ENCODE measurements at regions not wholly inside any gene's neighbourhood (a gene's known extent, or its start where the extent isn't known, plus 50 kb on each side); places are given as distances from the start of the nearest gene placed in this dataset.
A peak's percentile ranks its signal among the peaks of the same experiment; 100 is the strongest.
"Not testable (repeated sequence)": the region's sequence is repeated elsewhere in the genome, so short reads cannot be mapped to it uniquely, and the experiment has no call there.

DNA sequence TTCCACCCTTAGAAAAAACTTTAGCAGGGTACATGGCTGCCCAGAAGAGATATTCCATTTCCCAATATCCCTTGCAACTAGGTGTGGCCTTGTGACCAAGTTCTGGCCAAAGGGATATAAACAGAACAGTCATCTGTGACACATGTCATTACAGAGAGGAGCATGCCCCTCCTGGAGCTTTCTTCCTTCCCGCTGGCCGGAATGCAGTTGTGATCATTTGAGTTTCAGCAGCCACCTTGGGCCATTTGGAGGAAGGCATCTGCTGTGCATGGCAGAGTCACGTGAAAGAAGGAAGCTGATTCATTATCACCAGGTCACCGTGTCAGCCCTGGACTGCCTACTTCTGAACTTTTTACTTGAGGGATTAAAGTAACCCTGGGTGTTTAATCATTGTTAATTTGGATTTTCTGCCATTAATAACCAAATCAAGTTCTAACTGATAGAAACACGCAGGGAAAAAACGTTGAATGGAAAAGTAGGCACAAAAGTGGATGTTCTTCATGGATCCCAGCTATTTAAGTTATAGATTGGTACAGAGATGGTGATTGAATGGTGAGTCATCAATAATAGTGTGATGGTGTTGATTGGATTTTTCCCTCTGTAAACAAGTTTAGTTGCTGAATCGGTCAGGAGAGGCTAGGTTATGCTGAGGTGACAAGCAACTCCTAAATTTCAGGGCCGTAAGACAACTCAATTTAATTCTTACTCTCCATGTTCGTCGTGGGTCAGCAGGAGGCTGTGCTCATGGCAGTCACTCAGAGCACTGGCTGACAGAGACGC, 80.7 kb upstream of the CCDC167 start:
- intact Hi-C loops (cut with DNase I, micrococcal nuclease) = no loop called here

DNA sequence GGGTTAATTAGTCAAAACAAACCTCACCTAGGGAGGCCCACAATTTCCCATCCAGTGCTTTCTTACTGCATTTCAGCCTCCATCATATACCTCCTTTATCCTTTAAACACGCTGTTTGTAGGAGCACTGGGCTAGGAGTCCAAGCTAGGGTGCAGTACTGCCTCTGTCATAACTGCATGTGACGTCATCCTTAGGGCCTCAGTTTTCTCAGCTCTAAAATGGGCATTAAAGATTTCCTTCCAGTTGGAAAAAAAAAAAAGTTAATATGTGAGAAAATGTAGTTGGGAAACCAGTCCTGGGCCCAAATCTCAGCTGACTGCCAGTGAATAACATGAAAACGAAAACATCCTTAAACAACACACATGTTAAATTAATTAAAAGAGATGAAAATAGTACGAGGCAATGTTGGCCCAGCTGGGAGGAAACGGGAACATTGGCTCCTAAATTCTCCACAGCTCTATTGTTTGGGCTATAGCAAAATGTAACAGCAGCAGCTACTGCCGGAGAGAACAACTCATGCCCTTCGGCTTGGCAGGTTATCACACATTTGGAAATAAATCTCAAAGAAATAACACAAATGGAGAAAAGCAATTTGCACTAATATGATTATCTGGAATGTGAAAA, 79.9 kb upstream of the CCDC167 start:
- intact Hi-C loops (cut with DNase I, micrococcal nuclease) = no loop called here
- no peak for ATAC-seq

More for the DNA sequence above, 80.7 kb upstream of the CCDC167 start:
- ATAC-seq (no peak), DNase-seq (no peak)

DNA sequence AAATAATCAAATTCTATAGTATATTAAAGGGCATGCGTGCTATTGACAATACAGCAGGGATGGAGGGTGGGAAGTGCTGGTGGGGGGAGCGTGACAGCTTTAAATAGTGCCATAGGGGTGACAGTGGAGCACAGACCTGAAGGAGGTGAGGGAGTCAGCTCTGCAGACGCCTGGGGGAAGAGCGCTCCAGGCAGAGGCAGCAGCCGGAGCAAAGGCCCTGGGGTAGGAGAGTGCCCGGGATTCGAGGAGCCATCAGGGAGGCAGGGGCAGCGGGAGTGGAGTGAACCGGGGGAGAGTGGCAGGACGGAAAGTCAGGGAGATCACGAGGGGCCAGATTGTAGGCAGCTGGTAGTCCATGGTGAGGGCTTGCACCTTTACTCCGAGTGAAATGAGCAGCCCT, 78.4 kb upstream of the CCDC167 start:
- ATAC-seq = no peak
- intact Hi-C loops (cut with DNase I, micrococcal nuclease) = no loop called here
- no peak for DNase-seq

More for the DNA sequence above, 79.9 kb upstream of the CCDC167 start:
- no peak for DNase-seq

DNA sequence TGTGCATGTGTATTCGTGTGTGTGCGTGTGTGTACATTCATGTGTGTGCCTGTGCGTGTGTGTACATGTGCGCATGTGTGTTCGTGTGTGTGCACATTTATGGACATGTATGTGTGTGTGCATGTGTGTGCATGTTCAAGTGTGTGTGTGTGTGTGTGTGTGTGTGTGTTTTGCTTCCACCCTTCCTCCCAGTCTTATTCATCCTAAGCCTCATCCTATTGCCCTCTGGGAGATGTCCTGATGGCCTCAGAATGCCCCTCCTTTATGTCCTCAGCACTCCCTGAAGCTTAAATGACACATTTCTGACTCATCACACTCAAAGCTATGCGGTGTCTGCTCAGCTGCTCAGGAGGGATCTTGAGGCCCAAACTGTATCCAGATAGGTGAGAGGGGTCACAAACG, 76.6 kb upstream of the CCDC167 start:
- ATAC-seq (no peak), DNase-seq (no peak)
- intact Hi-C loops (cut with DNase I, micrococcal nuclease) = no loop called here

DNA sequence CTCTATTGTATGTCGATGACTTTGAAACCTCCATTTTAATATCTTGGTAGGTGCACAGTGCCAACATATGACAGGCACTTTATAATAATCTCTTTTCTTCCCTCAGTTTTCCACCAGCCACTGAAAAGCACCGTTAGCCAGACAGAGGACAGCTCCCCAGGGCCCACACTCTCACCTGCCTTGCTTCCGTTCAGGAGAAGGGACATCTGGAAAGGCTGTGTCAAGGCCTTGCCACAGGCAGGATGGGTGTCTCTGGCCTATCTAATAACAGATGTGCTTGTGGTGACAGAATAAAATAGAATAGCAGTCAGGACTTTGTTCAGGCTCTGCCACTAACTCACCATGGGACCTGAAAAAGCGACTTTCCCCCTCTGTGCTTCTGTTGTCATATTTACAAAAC, 75.5 kb upstream of the CCDC167 start:
- ATAC-seq (no peak), DNase-seq (no peak)
- intact Hi-C loops (cut with DNase I, micrococcal nuclease) = no loop called here

DNA sequence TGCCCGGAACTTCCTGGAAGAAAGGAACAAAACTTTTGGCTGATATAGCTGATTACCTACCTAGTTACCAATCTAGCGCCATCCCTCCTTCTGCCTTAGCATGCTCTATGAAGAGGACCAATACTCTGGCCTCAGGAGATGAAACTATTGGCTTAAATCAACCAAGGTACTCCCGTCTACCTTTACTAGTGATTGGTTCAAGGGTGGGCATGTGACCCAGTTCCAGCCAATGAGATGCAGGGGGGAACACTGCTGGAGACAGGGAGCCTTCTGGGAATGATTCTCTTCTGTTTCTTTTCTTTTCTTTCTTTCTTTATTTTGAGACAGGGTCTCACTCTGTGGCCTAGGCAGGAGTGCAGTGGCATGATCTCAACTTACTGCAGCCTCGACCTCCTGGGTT, 72.6 kb upstream of the CCDC167 start:
- intact Hi-C loops (cut with DNase I, micrococcal nuclease) = no loop called here
- ATAC-seq = no peak
- DNase-seq = no peak

DNA sequence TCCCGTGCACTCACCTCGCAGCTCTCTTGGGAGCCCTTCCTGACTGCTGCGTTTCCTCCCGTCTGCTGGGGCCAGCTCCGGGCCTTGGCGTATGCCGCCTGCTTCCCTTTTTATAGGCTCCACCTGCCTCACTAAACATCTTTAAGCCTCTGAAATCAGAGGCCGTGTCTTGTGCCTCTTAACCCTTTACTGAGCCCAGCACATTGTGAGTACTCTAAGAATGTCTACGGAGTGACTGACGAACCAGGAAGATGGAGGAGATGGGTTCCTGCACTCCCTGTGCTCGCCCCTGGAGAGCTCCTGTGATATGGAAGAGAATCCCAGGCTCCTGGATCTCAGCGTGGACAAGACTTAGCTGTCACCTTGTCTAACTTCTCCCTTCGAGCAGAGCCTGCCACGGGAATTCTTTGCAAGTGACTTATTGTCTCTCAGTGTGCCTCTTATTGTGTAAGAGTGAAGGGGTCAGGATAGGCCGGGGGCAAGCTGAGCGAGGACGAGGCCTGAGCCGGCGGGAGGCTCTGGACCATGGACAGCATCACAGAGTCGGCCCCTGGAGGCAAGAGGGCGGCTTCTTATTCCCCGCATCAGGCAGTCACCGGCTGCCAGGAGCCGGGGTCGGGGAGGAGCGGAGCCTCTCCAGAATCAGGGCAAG, 70.9 kb upstream of the CCDC167 start:
- ATAC-seq = no peak
- intact Hi-C loops (cut with DNase I, micrococcal nuclease) = no loop called here

DNA sequence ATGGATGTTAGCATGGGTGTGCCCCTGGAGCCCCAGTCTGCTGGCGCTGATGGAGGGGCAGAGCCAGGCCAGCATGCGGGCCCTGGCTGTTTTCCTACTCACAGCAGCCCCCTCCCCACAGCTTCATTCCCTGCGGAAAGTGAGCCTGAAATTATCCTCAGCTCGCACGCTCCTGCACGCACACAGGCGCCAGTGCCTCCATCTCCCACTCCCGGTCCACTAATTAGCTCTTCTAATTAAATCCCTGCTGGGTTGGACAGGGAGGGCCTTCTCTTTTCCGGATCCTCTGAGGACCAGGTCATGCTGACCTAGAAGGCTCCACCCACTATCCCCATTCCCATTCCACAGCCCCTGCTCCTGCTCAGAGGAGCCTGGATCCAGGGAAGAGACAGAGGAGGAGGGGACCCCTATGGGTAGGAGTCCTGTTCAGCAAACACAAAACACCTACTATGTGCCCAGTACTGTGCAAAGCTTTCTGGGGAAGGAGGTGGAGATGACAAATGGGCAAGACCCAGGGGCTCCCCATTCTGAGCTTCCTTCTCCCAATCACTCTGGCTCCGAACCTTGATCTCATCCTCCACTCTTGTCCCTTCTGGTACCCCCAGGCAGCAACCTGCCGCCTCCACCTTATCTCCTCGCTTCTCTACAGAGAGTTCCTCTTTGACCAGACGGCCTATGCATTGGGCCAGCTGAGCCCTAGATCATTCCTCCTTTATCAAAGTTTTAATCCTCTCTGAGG, 70.2 kb upstream of the CCDC167 start:
- intact Hi-C loops (cut with DNase I, micrococcal nuclease) = loop anchor here in 1 of 2 donors (10.0 kb wide), 1 partner anchor 115 kb away; no protein-coding TSS in a partner anchor
- no peak for ATAC-seq
- no peak for DNase-seq

More for the DNA sequence above, 70.9 kb upstream of the CCDC167 start:
- no peak for DNase-seq

DNA sequence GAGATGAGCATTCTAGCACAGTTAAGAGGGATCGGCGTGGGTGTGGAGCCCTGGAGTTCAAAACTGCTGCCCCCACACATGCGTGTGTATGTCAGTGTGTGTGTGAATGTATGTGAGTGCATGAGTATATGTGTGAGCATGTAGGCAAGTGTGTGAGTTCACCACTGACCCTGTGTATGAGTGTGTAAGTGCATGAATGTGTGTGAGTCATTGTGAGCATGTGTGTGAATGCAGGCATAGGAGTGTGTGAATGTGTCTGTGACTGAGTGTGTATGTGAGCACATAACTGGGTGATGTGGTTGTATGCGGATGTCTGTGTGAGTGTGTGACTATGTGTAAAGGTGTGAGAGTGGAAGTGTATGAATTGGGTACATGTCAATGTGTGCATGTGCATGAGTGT, 69.6 kb upstream of the CCDC167 start:
- ATAC-seq = no peak
- DNase-seq = no peak
- intact Hi-C loops (cut with DNase I, micrococcal nuclease) = loop anchor here in 1 of 2 donors (10.0 kb wide), 1 partner anchor 115 kb away; no protein-coding TSS in a partner anchor

DNA sequence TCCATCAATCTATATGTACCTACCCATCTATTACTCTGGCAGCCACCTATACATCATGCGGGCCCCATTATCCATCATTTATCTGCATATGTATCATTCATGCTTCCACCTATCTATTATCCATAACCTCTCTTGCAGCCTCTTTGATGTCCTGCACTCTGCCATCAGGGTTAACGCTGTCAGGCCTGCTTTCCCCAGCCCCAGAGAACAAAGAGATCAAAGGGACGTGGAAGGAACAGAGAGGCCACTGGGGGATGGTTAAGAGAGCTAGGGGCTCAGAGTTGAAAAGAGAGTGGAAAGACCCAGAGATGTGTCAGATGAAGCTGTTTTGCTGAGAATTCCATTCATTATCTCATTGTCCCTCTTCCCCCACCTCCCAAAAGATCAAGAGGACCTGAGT, 67.3 kb upstream of the CCDC167 start:
- no peak for ATAC-seq
- intact Hi-C loops (cut with DNase I, micrococcal nuclease) = loop anchor here in 1 of 2 donors (10.0 kb wide), 1 partner anchor 118 kb away; no protein-coding TSS in a partner anchor
- no peak for DNase-seq

DNA sequence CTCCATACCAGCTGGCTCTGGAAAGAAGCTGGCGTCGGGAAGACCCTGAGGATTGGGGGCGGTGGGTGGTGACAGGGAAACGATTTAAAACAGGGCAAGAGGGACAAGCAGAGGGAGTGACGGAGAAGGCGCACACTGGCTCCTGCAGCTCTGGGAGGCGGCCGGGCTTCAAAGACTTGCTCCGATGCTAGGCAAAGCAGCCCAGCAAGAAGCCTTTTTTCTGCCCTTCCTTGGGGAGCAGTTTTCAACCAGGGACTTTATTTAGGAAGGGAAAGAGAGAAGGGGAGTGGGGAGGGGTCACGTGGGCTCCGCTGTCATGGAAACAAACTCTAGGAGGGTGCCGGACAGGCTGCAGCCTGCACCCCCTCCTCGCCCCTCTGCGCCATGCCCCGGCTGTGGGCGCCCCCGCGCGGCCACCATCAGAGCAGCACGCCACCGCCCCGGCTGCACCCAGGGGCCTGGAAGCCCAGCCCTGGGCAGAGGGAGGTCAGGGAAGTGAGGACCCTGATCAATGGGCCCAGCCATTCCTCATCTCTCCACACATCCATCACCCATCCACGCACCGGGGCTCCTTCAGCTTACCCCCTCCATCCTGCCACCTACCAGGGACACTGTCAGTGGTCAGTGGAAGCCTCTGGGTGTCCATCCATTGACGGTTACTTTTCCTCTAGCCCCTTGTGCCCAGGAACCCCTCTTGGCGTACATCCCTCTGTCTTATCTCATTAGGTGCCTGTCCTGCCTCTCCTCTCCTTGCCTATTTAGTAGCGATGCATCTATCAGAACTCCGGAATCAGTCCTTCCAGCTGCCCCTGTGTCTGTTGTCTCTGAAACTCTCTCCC, 66.6 kb upstream of the CCDC167 start:
- peak; percentile 78 for ATAC-seq
- intact Hi-C loops (cut with DNase I, micrococcal nuclease) = loop anchor here in 1 of 2 donors (10.0 kb wide), 1 partner anchor 118 kb away; no protein-coding TSS in a partner anchor
- peak in 1 of 2 donors; percentile 63 for DNase-seq

DNA sequence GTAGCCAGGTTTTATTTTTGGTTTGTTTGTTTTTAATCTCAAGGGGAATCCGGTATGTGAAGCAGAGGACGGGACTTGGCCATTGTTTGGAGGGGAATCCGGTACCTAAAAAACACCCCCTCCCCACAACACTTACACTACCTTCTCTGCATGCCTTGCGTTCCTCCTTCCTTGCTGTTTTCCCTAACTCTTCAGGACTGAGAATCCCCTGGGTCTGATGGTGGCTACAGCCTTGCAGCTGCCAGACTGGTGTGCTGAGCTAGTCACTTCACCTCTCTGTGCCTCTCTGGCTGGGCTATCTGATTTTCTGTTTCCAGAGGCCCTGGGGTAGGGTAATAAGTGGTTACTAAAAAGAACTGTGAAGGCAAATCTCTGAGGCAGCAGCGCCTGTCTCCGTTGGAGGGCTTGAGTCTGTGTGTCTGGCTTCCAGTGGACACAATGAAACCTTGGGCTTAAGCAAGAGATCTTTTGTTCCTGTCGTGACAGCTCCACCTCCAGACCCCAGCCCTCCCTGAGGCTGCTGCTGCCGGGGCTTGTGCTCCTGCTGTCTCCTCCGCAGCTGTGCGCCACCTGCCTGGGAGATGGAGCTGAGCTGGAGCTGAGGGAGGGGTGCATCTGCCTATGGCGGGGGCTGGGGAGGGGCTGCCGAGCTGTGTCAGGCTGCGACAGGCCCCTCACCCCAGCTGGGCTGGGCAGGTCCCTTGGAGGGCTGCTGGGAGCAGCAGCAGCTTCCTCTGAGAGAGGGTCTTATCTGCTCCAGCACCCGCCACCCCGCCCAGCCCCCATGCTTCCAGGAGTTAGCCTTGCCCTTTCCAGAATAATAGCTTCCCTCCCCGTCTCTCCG, 65.8 kb upstream of the CCDC167 start:
- intact Hi-C loops (cut with DNase I, micrococcal nuclease) = loop anchor here in 1 of 2 donors (10.0 kb wide), 1 partner anchor 119 kb away; no protein-coding TSS in a partner anchor
- DNase-seq (no peak), ATAC-seq (no peak)

DNA sequence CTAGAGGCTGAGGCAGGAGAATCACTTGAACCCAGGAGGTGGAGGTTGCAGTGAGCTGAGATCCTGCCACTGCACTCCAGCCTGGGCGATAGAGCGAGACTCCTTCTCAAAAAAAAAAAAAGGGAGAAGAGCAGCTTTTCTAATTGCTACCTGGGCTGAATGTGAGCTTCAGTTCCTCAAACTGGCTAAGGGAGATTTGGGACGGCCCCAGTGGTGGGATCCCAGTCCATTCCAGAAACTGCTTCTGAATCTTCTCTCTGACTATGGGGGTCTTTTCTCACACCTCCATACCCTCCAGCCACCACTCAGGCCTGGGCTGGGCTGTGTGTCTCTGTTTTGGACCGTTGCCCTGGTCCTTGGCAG, 63.2 kb upstream of the CCDC167 start:
- not testable (repeated sequence) for DNase-seq, ATAC-seq
- intact Hi-C loops (cut with DNase I, micrococcal nuclease) = loop anchor here in 1 of 2 donors (10.0 kb wide), 1 partner anchor 122 kb away; no protein-coding TSS in a partner anchor

DNA sequence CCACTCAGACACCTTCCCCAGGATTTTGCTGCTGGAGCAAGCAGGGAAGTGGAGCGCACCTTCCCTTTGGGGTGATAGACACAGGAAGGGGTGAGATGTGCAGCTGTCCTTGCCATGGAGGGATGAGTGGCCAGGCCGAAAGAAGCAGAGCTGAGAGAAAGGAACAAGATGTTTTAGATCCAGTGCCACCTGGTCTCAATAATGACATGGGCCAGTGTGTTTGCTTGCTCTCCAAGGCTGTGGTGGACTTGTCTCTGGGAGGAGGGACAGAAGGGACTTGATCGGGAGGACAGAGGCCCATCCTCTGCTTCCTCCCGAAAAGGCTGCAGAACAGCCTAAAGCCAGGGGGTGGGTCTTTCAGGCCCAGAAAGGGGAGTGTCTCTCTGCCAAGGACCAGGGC, 61.7 kb upstream of the CCDC167 start:
- intact Hi-C loops (cut with DNase I, micrococcal nuclease) = loop anchor here in 1 of 2 donors (10.0 kb wide), 1 partner anchor 123 kb away; no protein-coding TSS in a partner anchor
- no peak for DNase-seq
- ATAC-seq = no peak

DNA sequence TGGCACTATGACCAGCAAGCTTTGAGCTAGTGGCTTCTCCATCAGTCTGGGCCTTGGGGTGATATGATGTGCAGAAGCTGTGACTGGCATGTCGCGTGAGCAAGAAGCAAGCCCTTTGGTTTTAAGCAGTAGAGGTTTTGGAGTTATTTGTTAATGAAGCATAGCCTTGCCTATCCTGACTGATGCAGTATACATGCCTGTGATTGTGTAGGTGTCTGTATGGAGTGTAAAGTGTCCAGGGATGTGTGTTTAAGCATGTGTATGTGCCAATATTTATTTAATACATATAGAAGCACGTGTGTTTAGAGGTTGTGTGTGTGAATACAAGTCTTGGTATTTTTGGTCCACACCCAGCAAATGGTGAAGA, 61.0 kb upstream of the CCDC167 start:
- ATAC-seq (no peak), DNase-seq (no peak)
- intact Hi-C loops (cut with DNase I, micrococcal nuclease) = loop anchor here in 1 of 2 donors (10.0 kb wide), 1 partner anchor 124 kb away; no protein-coding TSS in a partner anchor

DNA sequence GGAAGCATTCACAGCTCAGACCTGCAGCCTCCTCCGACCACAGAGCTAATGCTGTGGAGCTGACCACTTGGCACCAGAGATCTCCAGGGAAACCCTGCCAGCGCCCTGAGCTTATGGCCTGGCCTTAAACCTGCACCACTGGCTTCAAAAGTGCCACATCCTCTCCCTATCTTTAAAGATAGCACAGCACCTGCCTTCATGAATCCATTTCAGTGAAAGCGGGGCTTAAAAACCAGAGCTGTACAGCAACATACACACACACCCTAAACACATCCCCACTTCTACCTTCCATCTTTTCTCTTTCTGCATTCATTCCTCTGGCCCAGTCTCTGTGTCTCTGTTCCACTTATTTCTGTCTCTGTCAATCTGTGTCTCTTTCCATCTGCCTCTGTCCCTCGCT, 59.8 kb upstream of the CCDC167 start:
- ATAC-seq = no peak
- DNase-seq = no peak
- intact Hi-C loops (cut with DNase I, micrococcal nuclease) = no loop called here

DNA sequence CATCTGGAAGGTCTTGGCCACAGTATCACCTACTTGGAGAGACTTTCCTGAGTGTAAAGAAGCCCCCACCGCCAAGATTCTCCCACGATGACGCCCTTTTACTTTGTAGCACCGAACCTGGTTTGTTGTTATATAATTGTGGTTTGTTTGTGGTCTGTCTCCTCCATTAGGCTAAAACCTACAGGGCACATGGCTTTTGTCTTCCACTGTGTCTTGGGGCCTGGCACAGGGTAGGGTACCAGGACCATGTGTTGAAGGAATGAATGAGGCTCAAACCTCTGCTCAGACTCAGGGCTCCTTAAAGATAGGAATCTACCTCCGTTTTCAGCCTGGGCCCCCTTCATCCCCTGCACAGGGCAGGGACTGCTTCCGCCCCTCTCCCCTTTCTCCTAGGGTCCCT, 59.4 kb upstream of the CCDC167 start:
- no peak for DNase-seq
- no peak for ATAC-seq
- intact Hi-C loops (cut with DNase I, micrococcal nuclease) = no loop called here
